ENCODE measurements at regions not wholly inside any gene's neighbourhood (a gene's known extent, or its start where the extent isn't known, plus 50 kb on each side); places are given as distances from the start of the nearest gene placed in this dataset.

DNA sequence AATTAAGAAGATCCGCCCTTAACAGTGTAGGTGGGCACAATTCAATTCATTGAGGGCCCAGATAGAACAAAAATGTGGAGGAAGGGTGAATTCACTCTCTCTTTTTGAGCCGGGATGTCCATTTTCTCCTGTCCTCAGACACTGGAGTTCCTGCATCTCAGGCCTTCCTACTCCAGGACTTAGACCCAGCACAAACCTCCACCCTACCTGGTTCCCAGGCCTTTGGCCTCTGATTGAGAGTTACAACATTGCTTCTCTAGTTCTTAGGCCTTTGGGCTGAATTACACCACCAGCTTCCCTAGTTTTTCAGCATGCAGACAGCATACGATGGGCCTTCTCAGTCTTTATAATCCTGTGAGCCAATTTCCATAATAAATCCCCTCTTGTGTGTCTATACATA, 87.8 kb upstream of the TMEM17 start:
- TF ChIP-seq, protein P1, sequence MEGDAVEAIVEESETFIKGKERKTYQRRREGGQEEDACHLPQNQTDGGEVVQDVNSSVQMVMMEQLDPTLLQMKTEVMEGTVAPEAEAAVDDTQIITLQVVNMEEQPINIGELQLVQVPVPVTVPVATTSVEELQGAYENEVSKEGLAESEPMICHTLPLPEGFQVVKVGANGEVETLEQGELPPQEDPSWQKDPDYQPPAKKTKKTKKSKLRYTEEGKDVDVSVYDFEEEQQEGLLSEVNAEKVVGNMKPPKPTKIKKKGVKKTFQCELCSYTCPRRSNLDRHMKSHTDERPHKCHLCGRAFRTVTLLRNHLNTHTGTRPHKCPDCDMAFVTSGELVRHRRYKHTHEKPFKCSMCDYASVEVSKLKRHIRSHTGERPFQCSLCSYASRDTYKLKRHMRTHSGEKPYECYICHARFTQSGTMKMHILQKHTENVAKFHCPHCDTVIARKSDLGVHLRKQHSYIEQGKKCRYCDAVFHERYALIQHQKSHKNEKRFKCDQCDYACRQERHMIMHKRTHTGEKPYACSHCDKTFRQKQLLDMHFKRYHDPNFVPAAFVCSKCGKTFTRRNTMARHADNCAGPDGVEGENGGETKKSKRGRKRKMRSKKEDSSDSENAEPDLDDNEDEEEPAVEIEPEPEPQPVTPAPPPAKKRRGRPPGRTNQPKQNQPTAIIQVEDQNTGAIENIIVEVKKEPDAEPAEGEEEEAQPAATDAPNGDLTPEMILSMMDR (IDR thresholded peaks at IDR 0.05) = no peak
- no peak for TF ChIP-seq POLR2A (IDR thresholded peaks at IDR 0.05)
- no peak for TF ChIP-seq EP300 (IDR thresholded peaks at IDR 0.05)
